Esophagus muscularis mucosa (tissue), 4 donors: ENCODE measurements at regions not wholly inside any gene's neighbourhood (a gene's known extent, or its start where the extent isn't known, plus 50 kb on each side); places are given as distances from the start of the nearest gene placed in this dataset.
A peak's percentile ranks its signal among the peaks of the same experiment; 100 is the strongest.

Source experiments
- DNase-seq: peaks from one replicate; pipeline ENCODE4 v3.0.0-alpha.2; 2017; ENCODE audit errors: extremely low spot score
- H3K27ac ChIP-seq, 4 donors: fragments of 200-600 bp; sonication (generic); replicated peaks in 1 of 4; 1 replicate in 3 of 4; 2 replicates in 1 of 4; pipeline ENCODE4 v1.5.1; 2016 to 2019; ENCODE audit warnings: mild to moderate bottlenecking in 1 of 4
- H3K27me3 ChIP-seq, 4 donors: fragments of 200-600 bp; sonication (generic); one replicate each; pipeline versions ENCODE4 v1.5.1 to v1.6.0; 2016 to 2019
- H3K36me3 ChIP-seq, 4 donors: fragments of 200-600 bp; sonication (generic); one replicate each; pipeline ENCODE4 v1.5.1; 2016 to 2019
- H3K4me1 ChIP-seq, 4 donors: fragments of 200-600 bp; sonication (generic); one replicate each; pipeline ENCODE4 v1.5.1; 2016 to 2019
- H3K4me3 ChIP-seq, 4 donors: fragments of 200-600 bp; sonication (generic); 1 replicate in 2 of 4; 2 replicates in 2 of 4; pipeline ENCODE4 v1.5.1; 2016 to 2019; ENCODE audit warnings: mild to moderate bottlenecking in 4 of 4, moderate library complexity in 1 of 4
- H3K9me3 ChIP-seq, 4 donors: fragments of 200-600 bp; sonication (generic); 1 replicate in 3 of 4; 2 replicates in 1 of 4; pipeline ENCODE4 v1.5.1; 2016 to 2019
- EP300 ChIP-seq: sonication (generic); formaldehyde crosslinking; IDR thresholded peaks from one replicate; pipeline ENCODE4 v1.6.1; 2017; ENCODE audit warnings: antibody characterized with exemption
- POLR2A ChIP-seq: fragments of 450-650 bp; IDR thresholded peaks from one replicate; pipeline ENCODE4 v1.6.1; 2017; ENCODE audit warnings: antibody characterized with exemption, moderate library complexity, mild to moderate bottlenecking, low read depth
- POLR2AphosphoS5 ChIP-seq, 2 donors: sonication (generic); formaldehyde crosslinking; IDR thresholded peaks; one replicate each; pipeline ENCODE4 v1.6.1; 2017; ENCODE audit warnings: antibody characterized with exemption in 2 of 2
- WGBS: methylation state at CpG from one replicate; pipeline ENCODE4 v1.1.5; 2018; 5-methylcytosine and 5-hydroxymethylcytosine counted together
- intact Hi-C: fragments of 100-400 bp; cut with DNase I; formaldehyde crosslinking; loops from one replicate; pipeline ENCODE4 v1.15.1; 2023
- TF ChIP-seq, protein P1 (sequence below), 3 experiments: fragments of 200-600 bp in 2 of 3; fragments of 450-650 bp in 1 of 3; sonication (generic) in 2 of 3; IDR thresholded peaks; one replicate each; pipeline ENCODE4 v1.5.1; 2017 to 2019; ENCODE audit warnings: antibody characterized with exemption in 3 of 3, mild to moderate bottlenecking in 2 of 3, moderate library complexity in 1 of 3

DNA sequence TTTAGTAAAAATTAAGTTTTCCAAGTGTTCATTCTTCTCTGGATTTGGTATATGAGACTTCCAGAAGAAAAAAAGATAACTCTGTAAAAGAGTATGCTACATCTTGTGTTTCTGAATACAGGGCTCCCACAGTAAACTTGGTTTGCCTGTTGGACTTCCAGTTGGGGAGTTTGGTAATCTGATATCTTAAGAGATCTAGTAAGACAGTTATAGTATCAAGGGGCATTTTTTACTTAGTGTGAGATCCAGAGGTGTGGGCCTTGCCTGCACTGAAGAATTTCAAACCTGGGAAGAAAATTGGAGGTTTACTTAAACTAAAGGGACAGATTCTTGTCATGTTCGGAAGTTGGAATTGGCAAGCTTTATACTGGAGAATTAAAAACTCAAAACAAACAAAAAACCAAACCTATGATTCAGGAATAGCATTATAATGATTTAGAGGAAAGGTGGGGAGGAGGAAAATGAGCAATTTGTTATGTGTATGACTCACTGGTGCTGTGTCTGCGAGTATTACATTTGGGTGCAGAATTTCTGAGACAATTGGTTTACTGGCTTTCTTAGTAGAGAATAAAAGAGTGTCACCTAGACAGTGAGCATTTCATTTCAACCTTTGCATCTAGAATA lies 58.9 kb upstream of the ULK4 start:
- H3K36me3 ChIP-seq, result no peaks in the 10 kb centered on the region
- peaks cover 92 to 100% (median 99%) of the 10 kb centered on the region in 4 donors for H3K4me1 ChIP-seq
- DNase-seq, result no peak
- no peak overlapping the region for H3K4me3 ChIP-seq
- intact Hi-C loops, result no loop called here
- TF ChIP-seq POLR2A, result no peak
- TF ChIP-seq, protein P1, sequence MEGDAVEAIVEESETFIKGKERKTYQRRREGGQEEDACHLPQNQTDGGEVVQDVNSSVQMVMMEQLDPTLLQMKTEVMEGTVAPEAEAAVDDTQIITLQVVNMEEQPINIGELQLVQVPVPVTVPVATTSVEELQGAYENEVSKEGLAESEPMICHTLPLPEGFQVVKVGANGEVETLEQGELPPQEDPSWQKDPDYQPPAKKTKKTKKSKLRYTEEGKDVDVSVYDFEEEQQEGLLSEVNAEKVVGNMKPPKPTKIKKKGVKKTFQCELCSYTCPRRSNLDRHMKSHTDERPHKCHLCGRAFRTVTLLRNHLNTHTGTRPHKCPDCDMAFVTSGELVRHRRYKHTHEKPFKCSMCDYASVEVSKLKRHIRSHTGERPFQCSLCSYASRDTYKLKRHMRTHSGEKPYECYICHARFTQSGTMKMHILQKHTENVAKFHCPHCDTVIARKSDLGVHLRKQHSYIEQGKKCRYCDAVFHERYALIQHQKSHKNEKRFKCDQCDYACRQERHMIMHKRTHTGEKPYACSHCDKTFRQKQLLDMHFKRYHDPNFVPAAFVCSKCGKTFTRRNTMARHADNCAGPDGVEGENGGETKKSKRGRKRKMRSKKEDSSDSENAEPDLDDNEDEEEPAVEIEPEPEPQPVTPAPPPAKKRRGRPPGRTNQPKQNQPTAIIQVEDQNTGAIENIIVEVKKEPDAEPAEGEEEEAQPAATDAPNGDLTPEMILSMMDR (IDR thresholded peaks at IDR 0.05), result no peak
- no peak for TF ChIP-seq EP300
- peak in 1 of 2 donors; percentile 31 for TF ChIP-seq POLR2AphosphoS5 (IDR thresholded peaks at IDR 0.05)
- no peaks in the 10 kb centered on the region for H3K9me3 ChIP-seq
- H3K27ac ChIP-seq, result peak overlapping the region; percentile 60 to 90 (median 72)
- no peaks in the 10 kb centered on the region for H3K27me3 ChIP-seq
- 19% methylated on average over 2 of the region's 2 CpGs for WGBS

DNA sequence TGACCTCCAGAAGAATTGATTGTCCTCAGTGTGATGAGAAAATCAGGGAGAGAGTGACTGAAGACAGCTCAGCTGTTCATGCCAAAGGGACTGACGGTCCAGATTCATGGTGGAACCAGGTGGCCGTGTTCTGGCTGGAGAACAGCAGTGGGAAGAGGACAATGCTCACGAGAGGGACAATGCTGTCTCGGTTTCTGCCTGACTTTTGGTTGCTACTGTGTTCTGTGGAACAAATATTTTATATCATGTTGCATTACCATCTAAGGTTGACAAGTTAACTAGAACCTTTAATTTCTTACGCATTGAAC lies 58.0 kb upstream of the ULK4 start:
- Histone ChIP-seq H3K9me3 (no peaks in the 10 kb centered on the region), H3K4me1 (peaks cover 92 to 100% (median 99%) of the 10 kb centered on the region in 4 donors), H3K36me3 (no peaks in the 10 kb centered on the region), H3K27me3 (no peaks in the 10 kb centered on the region), H3K4me3 (no peak overlapping the region), H3K27ac (peak overlapping the region; percentile 60 to 90 (median 72))
- intact Hi-C loops, result no loop called here
- 90% methylated on average over 5 of the region's 5 CpGs for WGBS
- no peak for DNase-seq
- TF ChIP-seq, protein P1 (IDR thresholded peaks at IDR 0.05), result no peak
- TF ChIP-seq POLR2A, result no peak
- no peak for TF ChIP-seq EP300
- TF ChIP-seq POLR2AphosphoS5 (IDR thresholded peaks at IDR 0.05), result no peak

DNA sequence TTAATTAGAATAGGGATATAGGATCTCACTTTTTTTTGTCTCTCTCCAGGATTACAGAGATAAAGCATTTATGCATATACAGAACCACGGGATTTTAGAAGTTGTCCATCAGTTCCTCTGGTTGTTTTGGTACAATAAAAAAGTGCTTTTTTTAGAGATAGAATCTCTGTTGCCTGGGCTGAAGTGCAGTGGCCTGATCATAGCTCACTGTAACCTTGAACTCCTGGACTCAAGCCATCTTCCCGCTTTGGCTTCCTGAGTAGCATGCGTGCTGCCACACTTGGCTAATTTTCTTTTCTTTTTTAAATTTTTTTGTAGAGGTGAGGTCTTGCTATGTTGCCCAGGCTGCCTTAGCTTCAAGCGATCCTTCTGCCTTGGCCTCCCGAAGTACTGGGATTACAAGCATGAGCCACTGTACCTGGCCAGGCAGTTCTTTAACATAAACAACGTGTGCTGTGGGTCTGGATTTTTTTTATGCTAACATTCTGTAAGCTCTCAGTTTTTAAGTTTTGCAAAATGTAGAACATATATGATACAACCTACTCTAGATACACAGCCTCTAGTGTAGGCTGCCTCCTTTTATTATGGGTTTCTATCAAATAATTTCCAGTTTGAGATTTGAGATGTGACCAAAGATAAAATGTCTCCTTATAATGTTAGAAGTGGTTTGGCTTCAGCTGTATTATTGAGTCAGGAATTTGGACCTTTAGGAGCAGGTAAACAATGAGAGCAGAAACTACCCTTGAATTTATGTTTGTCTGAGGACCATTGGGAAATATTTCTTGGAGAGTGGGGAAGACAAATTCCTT lies 57.4 kb upstream of the ULK4 start:
- Histone ChIP-seq H3K4me1 (peaks cover 86 to 98% (median 96%) of the 10 kb centered on the region in 4 donors), H3K27me3 (no peaks in the 10 kb centered on the region), H3K36me3 (no peaks in the 10 kb centered on the region), H3K9me3 (no peaks in the 10 kb centered on the region), H3K4me3 (no peak overlapping the region), H3K27ac (peak overlapping the region; percentile 60 to 90 (median 72))
- DNase-seq, result no peak
- intact Hi-C loops, result no loop called here
- 58% methylated on average over 6 of the region's 6 CpGs for WGBS
- TF ChIP-seq POLR2A (no peak), POLR2AphosphoS5 (IDR thresholded peaks at IDR 0.05) (no peak), EP300 (no peak)
- TF ChIP-seq, protein P1 (IDR thresholded peaks at IDR 0.05), result no peak

DNA sequence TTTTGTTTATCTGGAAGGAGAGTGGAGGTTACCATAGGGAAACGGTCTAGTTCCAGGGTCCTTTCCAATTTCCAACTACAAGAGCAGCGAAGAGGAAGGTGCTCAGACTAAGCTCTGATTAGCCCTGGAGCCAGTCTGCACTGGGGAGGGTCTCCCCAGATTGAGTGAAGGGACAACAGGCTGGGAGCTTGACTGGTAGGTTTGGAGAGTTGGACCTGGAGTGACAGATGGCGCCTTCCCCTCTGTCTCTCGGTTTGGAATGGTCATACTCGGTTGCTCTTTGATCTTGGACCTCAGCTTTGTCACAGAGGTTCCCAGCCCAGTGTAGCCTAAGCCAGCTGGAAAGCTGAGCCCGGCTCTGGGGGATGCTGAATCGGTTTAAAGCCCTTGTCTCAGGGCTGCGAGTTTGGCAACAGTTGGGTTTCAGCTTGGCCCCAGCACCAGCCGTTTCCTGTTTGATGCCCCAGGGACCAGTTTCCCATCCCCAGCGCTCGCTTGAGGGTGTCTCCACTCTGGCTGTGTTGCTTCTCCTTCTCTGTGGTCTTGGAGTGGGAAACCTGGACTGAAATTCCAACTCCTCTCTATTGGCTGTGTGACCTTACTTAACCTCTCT lies 53.1 kb upstream of the ULK4 start:
- WGBS, result 5% methylated on average over 11 of the region's 11 CpGs
- peak overlapping the region; percentile 89 to 97 (median 94) for H3K4me3 ChIP-seq
- H3K4me1 ChIP-seq, result peaks cover 51 to 67% (median 63%) of the 10 kb centered on the region in 4 donors
- TF ChIP-seq, protein P1 (IDR thresholded peaks at IDR 0.05), result no peak
- TF ChIP-seq POLR2AphosphoS5 (IDR thresholded peaks at IDR 0.05) (peak; percentile 30 to 36), POLR2A (no peak)
- H3K9me3 ChIP-seq, result no peaks in the 10 kb centered on the region
- H3K36me3 ChIP-seq, result no peaks in the 10 kb centered on the region
- intact Hi-C loops, result loop anchor here (5.0 kb wide), 2 partner anchors 53 to 82 kb away; partner anchors contain the start of gene ULK4
- no peaks in the 10 kb centered on the region for H3K27me3 ChIP-seq
- no peak for DNase-seq
- H3K27ac ChIP-seq, result peak overlapping the region; percentile 88 to 95 (median 91)
